ENCODE measurements at regions not wholly inside any gene's neighbourhood (a gene's known extent, or its start where the extent isn't known, plus 50 kb on each side); places are given as distances from the start of the nearest gene placed in this dataset.

DNA sequence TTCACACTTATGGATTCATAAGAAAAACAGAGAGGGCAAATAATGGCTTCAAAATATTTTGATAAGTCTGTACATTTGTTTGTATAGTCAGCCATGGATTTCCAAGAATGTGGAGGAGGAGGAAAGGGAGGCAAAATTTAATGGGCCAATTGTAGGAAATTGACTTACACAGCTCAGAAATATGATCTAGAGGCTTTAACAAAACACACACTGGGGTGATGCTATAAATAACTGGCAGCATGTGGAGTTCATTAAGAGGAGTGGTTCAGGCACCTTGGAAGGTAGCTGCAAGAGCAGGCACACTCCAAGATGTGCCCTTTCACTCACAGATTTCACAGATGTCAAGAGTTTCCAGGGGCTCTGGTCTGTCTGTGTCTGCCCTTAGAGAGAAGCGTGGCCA, 193.4 kb upstream of the RASGRP1 start:
- no peaks in the 10 kb centered on the region for H3K4me1 ChIP-seq (ENCODE audit: control insufficient read depth, insufficient read depth, low read length)
- in situ Hi-C loops (cut with HindIII; ENCODE audit: low pct_unique_long_range_greater_than_20kb, low sequenced_read_pairs), result no loop called here
- no peak overlapping the region for H3K4me3 ChIP-seq (ENCODE audit: low read depth in 2 of 2, low read length in 2 of 2)
- no TSS peak for BruUV-seq (replicated peaks)
- ChIA-PET POLR2A (no interaction called here), CTCF (no interaction called here)
- peak; percentile 73 for ATAC-seq
- intact Hi-C loops (cut with micrococcal nuclease; ENCODE audit: unreplicated experiment), result no loop called here
- DNase-seq (ENCODE audit: low read depth, low spot score), result no peak
- no peaks in the 10 kb centered on the region for H3K27me3 ChIP-seq (ENCODE audit: control insufficient read depth, insufficient read depth, low read length)
- no peak for TF ChIP-seq TCF7L2 (IDR thresholded peaks at IDR 0.05; ENCODE audit: low read depth, low read length)
- TF ChIP-seq POLR2AphosphoS5 (IDR thresholded peaks at IDR 0.05; ENCODE audit: low read depth, low read length), result no peak
- TF ChIP-seq, protein P1, sequence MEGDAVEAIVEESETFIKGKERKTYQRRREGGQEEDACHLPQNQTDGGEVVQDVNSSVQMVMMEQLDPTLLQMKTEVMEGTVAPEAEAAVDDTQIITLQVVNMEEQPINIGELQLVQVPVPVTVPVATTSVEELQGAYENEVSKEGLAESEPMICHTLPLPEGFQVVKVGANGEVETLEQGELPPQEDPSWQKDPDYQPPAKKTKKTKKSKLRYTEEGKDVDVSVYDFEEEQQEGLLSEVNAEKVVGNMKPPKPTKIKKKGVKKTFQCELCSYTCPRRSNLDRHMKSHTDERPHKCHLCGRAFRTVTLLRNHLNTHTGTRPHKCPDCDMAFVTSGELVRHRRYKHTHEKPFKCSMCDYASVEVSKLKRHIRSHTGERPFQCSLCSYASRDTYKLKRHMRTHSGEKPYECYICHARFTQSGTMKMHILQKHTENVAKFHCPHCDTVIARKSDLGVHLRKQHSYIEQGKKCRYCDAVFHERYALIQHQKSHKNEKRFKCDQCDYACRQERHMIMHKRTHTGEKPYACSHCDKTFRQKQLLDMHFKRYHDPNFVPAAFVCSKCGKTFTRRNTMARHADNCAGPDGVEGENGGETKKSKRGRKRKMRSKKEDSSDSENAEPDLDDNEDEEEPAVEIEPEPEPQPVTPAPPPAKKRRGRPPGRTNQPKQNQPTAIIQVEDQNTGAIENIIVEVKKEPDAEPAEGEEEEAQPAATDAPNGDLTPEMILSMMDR (IDR thresholded peaks at IDR 0.05), result no peak
- TF ChIP-seq SIN3A (IDR thresholded peaks at IDR 0.05; ENCODE audit: borderline replicate concordance, insufficient read depth, low read depth, low read length), result no peak
- TF ChIP-seq, protein P2, sequence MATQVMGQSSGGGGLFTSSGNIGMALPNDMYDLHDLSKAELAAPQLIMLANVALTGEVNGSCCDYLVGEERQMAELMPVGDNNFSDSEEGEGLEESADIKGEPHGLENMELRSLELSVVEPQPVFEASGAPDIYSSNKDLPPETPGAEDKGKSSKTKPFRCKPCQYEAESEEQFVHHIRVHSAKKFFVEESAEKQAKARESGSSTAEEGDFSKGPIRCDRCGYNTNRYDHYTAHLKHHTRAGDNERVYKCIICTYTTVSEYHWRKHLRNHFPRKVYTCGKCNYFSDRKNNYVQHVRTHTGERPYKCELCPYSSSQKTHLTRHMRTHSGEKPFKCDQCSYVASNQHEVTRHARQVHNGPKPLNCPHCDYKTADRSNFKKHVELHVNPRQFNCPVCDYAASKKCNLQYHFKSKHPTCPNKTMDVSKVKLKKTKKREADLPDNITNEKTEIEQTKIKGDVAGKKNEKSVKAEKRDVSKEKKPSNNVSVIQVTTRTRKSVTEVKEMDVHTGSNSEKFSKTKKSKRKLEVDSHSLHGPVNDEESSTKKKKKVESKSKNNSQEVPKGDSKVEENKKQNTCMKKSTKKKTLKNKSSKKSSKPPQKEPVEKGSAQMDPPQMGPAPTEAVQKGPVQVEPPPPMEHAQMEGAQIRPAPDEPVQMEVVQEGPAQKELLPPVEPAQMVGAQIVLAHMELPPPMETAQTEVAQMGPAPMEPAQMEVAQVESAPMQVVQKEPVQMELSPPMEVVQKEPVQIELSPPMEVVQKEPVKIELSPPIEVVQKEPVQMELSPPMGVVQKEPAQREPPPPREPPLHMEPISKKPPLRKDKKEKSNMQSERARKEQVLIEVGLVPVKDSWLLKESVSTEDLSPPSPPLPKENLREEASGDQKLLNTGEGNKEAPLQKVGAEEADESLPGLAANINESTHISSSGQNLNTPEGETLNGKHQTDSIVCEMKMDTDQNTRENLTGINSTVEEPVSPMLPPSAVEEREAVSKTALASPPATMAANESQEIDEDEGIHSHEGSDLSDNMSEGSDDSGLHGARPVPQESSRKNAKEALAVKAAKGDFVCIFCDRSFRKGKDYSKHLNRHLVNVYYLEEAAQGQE (IDR thresholded peaks at IDR 0.05; ENCODE audit: insufficient read depth in 1 of 2, low read depth in 2 of 2, low read length in 1 of 2), result no peak
- H3K36me3 ChIP-seq (ENCODE audit: control insufficient read depth, insufficient read depth, low read length), result no peaks in the 10 kb centered on the region
- H3K27ac ChIP-seq (ENCODE audit: low read length), result no peak overlapping the region
- no peaks in the 10 kb centered on the region for H3K9me3 ChIP-seq (ENCODE audit: control insufficient read depth, insufficient read depth, low read depth, low read length)

- DNase-seq (ENCODE audit: low read depth, low spot score) (no peak), ATAC-seq (no peak)
- no TSS peak for BruUV-seq (replicated peaks)
- H3K27ac ChIP-seq (ENCODE audit: low read length), result no peak overlapping the region
- no peaks in the 10 kb centered on the region for H3K4me1 ChIP-seq (ENCODE audit: control insufficient read depth, insufficient read depth, low read length)
- in situ Hi-C loops (cut with HindIII; ENCODE audit: low pct_unique_long_range_greater_than_20kb, low sequenced_read_pairs), result no loop called here
- H3K27me3 ChIP-seq (ENCODE audit: control insufficient read depth, insufficient read depth, low read length), result no peaks in the 10 kb centered on the region
- no peaks in the 10 kb centered on the region for H3K9me3 ChIP-seq (ENCODE audit: control insufficient read depth, insufficient read depth, low read depth, low read length)
- POLR2A ChIA-PET, result interaction anchor here (0.6 kb wide), 1 partner anchor 400 kb away, joined by 3 read pairs; no protein-coding TSS in a partner anchor
- intact Hi-C loops (cut with micrococcal nuclease; ENCODE audit: unreplicated experiment), result no loop called here
- TF ChIP-seq POLR2AphosphoS5 (IDR thresholded peaks at IDR 0.05; ENCODE audit: low read depth, low read length) (no peak), SIN3A (IDR thresholded peaks at IDR 0.05; ENCODE audit: borderline replicate concordance, insufficient read depth, low read depth, low read length) (no peak), TCF7L2 (IDR thresholded peaks at IDR 0.05; ENCODE audit: low read depth, low read length) (no peak)
- TF ChIP-seq, protein P2 (IDR thresholded peaks at IDR 0.05; ENCODE audit: insufficient read depth in 1 of 2, low read depth in 2 of 2, low read length in 1 of 2), result no peak
- TF ChIP-seq, protein P1 (IDR thresholded peaks at IDR 0.05), result no peak
- H3K4me3 ChIP-seq (ENCODE audit: low read depth in 2 of 2, low read length in 2 of 2), result no peak overlapping the region
- no peaks in the 10 kb centered on the region for H3K36me3 ChIP-seq (ENCODE audit: control insufficient read depth, insufficient read depth, low read length)
- CTCF ChIA-PET, result no interaction called here
These were observed 197.1 kb upstream of the RASGRP1 start for GRCh38 chr15:38761681-38762080.

Data from Panc1 (cell line).